CD4-positive, alpha-beta T cell treated with Interleukin-4 for 4 hours (primary cell): ENCODE measurements at regions not wholly inside any gene's neighbourhood (a gene's known extent, or its start where the extent isn't known, plus 50 kb on each side); places are given as distances from the start of the nearest gene placed in this dataset.

Source experiments
- DNase-seq: peaks from one replicate; pipeline ENCODE4 v3.0.0-alpha.2; 2020

DNA sequence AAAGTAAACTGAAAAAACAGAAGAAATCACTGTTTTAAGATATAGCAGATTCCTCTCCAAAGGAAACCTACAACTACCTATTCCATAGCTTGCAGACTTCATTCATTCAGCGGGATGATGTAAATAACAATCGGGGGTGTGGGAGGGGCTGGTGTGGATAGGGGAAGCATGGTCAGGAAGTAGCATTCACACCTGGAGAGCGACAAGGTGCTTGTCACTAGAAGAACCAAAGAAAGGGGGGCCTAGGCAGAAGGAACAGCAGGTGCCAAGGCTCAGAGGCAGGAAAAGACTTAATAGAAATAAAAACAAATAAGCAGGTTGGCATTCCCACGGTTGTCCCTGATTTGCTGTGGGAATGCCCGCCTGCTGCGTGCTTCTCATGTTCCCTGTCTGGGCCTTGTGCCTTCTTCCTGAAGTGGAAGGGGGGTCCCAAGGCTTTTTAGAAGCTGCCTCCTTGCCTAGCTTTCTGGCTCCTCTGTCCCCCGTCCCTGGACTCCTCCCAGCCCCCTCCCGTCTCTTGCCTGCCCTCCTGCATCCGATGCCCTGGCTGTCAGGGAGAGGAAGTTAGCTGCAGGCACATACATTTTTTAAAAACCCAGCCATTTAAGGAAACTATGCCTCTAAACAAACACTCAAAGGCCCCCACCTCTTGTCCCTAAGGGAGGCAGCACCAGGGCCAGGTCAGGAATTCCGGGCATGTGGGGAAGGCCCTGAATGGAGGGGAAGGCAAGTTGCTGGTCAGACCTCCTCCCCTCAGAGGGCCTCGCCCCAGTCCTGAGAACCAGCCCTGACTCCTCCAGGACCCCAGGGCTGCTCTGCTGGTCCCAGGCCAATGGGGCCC is 54.7 kb upstream of the PRDM11 start:
- no peak for DNase-seq

DNA sequence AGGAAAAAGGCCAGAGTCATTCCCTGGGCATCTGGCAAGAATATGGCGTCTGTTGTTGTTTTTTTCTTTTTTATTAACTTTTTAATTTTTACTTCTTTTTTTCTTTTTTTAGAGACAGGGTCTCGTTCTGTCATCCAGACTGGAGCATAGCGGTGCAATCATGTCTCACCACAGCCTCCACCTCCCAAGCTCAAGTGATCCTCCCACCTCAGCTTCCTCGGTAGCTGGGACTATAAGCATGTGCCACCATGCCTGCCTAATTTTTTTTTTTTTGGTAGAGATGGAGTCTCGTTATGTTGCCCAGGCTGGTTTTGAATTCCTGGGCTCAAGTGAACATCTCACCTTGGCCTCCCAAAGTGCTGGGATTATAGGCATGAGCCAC is 54.0 kb upstream of the PRDM11 start:
- no peak for DNase-seq

DNA sequence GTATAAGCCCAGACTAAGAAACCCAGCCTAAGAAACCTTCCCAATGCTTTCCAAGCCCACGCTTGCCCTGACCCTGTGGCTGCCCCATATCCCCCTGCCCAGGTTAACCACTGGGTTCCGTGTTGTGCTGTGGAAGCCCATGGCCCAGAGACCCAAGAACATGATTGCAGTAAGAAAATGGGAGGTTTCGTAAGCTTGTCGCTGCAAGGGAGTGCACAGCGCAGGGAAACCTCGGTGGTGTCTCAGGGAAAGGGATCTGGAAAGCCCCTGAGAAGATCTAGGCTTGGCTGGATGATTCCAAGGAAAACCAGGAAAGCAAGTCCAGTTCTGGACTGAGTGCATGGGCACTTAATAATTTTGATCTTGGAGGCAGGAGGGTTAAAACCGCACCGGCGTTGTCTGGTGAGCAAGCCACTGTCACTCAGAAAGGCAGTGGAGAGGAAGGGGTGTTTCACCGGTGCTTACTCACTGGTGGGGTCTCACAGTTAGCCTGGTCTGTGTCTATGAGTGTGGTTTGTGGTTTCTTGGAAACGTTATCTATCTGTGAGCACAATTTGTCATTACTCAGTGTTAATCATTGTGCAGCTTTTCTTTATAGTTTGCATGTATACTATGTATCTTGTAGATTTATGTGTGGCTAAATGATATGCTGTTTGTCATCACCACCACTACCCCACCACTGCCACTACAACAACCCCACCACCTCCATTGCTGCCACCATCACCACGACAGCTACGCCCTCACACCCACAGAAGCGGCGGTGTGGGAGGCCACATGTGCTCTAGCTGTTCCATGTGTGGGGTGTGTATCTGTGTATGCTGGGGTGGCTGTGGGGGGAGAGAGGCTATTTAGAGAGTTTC is 53.3 kb upstream of the PRDM11 start:
- peak; percentile 85 for DNase-seq

DNA sequence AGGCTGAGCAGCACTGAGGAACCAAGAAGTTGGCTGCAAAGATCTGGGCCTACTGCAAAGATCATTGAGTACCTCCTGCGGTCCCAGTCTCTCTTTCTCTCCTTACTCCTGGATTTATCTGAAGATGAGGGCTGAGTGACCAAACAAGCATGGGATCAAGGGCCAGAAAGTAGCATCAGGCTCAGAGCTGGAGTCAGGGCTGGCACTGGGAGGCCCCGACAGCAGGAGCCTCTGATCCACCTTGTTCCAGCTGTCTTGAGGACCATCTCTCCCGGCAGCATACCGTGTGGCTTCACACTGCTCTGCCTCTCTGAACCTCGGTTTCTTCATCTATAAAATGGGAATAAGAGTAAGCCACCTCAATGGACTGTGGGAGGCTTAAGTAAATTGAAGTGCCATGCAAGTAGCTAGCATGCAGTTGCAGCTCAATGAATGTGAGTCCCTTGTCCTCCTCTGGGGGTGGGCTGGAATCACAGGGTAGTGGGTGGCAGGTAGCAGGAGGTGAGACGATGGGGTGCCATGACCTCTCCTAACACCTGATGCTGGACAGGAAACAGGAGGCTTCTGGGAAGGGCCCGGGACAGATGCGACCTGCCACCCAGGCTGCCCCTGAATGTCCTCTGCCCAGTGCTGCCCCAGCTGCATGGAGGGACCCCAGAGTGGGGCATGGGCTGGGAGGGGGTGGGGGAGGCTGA is 52.5 kb upstream of the PRDM11 start:
- DNase-seq: no peak

DNA sequence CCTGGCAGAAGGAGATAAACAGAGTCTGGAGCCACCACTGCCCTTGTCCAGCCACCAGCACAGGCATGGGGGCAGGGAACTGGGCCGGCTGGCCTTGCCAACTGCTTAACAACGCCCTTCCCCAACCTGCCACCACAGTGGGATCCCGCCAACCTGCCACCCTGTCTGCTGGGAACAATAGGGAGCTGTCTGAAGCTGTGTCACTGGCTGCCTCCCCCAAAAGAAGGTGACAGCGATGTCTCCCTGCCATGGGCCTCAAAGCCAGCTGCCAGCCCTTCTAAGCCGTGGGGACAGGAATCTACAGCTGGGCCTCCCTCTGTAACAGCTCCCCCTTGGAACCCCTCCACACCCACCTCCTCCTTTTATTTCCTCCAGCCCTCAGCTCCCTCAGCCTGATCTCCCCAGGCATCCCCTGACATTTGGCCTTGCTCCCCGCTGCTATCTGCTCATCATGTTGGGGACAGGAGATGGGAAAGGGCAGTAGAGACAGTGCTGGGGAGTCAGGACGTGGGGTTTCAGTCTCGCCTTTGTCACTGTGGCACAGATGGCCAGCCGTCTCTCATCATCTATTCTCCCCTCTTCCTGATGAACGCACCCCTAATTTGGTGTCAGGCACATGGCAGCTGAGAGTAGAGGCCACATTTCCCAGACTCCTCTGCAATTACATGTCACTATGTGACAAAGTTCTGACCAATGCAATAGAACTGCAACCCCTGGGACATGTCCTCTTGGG is 51.3 kb upstream of the PRDM11 start:
- DNase-seq: no peak

DNA sequence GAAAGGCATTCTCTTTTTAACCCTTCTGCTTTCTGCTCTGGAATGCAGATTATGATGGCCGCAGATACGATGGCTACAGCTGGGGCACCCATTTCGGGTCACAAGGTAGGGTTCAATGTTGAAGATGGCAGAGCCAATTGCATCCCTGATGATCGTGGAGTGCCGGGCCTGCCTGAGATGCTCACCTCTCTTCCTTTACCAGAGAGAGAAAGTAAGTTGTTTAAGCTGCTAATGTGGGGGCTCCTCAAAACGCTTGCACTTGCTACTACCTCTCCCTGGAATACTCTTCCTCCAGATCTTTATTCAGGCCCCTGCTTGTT is 50.8 kb upstream of the PRDM11 start:
- DNase-seq: no peak

DNA sequence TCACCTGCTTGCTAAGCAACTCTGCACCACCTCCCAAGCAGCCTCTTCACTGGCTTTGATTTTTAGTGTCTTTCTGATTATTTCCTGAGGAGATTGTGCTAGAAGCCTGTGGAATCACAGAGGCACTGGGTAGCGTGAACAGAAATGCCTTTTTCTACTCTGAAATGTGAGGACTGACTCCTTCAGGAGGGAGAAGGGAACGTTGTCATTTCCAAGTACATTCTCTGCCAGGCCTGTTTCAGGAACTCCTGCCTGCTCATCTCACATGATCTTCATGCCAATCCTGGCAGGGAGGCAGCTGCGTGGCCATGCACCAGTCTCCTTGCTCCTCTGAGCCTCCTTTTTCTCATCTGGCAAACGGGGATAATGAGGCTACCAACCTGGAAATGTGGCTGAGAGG is 49.8 kb upstream of the PRDM11 start:
- no peak for DNase-seq
